PC-3 (cell line): ENCODE measurements at regions not wholly inside any gene's neighbourhood (a gene's known extent, or its start where the extent isn't known, plus 50 kb on each side); places are given as distances from the start of the nearest gene placed in this dataset.

Source experiments
- ATAC-seq: fragments of 200-7000 bp; cut with Tn5 transposase; 2 replicates; pipeline ENCODE4 v1.9.1; 2020; ENCODE audit warnings: mild to moderate bottlenecking, moderate library complexity
- BruUV-seq: library from RNA; stranded (reverse); fragments of 400-500 nt; replicated peaks from 2 replicates; lab custom pipeline; 2021; lab: Mats Ljungman, UMichigan
- CTCF ChIA-PET: fragments of 300-600 bp; sonication (Branson Sonifier 250); formaldehyde crosslinking; loops from one replicate; lab custom pipeline; 2022; ENCODE audit warnings: antibody characterized with exemption; lab: Charles Lee
- POLR2A ChIA-PET: fragments of 300-600 bp; sonication (Branson Sonifier 250); formaldehyde crosslinking; loops from one replicate; lab custom pipeline; 2022; ENCODE audit warnings: antibody characterized with exemption; ENCODE audit not compliant: unreplicated experiment; lab: Charles Lee
- DNase-seq: peaks from one replicate; pipeline ENCODE4 v3.0.0-alpha.2; 2015
- H2AFZ ChIP-seq: fragments of 300-600 bp; sonication (generic); 2 replicates; pipeline ENCODE4 v1.6.0; 2016; ENCODE audit warnings: antibody characterized with exemption, low read length
- H3F3A ChIP-seq: fragments of 300-600 bp; sonication (generic); one replicate; pipeline ENCODE4 v1.6.0; 2017; ENCODE audit warnings: antibody characterized with exemption, low read length, control low read depth, mild to moderate bottlenecking; ENCODE audit not compliant: unreplicated experiment
- H3K27ac ChIP-seq: fragments of 300-600 bp; sonication (generic); 2 replicates; pipeline ENCODE4 v1.5.1; 2016; ENCODE audit warnings: mild to moderate bottlenecking, low read length
- H3K27me3 ChIP-seq: fragments of 300-600 bp; sonication (generic); 2 replicates; pipeline ENCODE4 v1.6.1; 2016; ENCODE audit warnings: low read length, mixed read lengths
- H3K36me3 ChIP-seq: fragments of 300-600 bp; sonication (generic); 2 replicates; pipeline ENCODE4 v1.6.1; 2016; ENCODE audit warnings: low read depth, mixed run types, low read length, mixed read lengths
- H3K4me1 ChIP-seq: fragments of 300-600 bp; sonication (generic); 2 replicates; pipeline ENCODE4 v1.5.1; 2016; ENCODE audit warnings: low read length; ENCODE audit not compliant: insufficient read depth
- H3K4me2 ChIP-seq: fragments of 300-600 bp; sonication (generic); 2 replicates; pipeline ENCODE4 v1.6.0; 2016; ENCODE audit warnings: low read length
- H3K4me3 ChIP-seq: fragments of 300-600 bp; sonication (generic); 2 replicates; pipeline ENCODE4 v1.5.1; 2016; ENCODE audit warnings: mild to moderate bottlenecking, low read length, mixed read lengths
- H3K79me2 ChIP-seq: fragments of 300-600 bp; sonication (generic); 2 replicates; pipeline ENCODE4 v1.6.1; 2017; ENCODE audit warnings: low read length, mixed read lengths
- H3K9ac ChIP-seq: fragments of 300-600 bp; sonication (generic); 2 replicates; pipeline ENCODE4 v1.6.0; 2016; ENCODE audit warnings: mild to moderate bottlenecking, low read length
- H3K9me2 ChIP-seq: fragments of 300-600 bp; sonication (generic); replicated peaks from 2 replicates; pipeline ENCODE4 v1.6.1; 2016; ENCODE audit warnings: mixed run types, low read length, mixed read lengths
- H3K9me3 ChIP-seq: fragments of 300-600 bp; sonication (generic); 2 replicates; pipeline ENCODE4 v1.6.1; 2016; ENCODE audit warnings: low read length, mixed read lengths
- H4K20me1 ChIP-seq: fragments of 300-600 bp; sonication (generic); 2 replicates; pipeline ENCODE4 v1.6.1; 2016; ENCODE audit warnings: low read length, mixed read lengths
- EZH2 ChIP-seq: fragments of 300-600 bp; sonication (generic); IDR thresholded peaks from one replicate; pipeline ENCODE4 v1.6.1; 2017; ENCODE audit warnings: antibody characterized with exemption, mild to moderate bottlenecking, low read length; ENCODE audit not compliant: unreplicated experiment
- EZH2phosphoT487 ChIP-seq: fragments of 300-600 bp; sonication (generic); IDR thresholded peaks from 2 replicates; pipeline ENCODE4 v1.6.1; 2018; ENCODE audit warnings: mild to moderate bottlenecking, antibody characterized with exemption, low read length, borderline replicate concordance
- intact Hi-C: fragments of 100-400 bp; cut with micrococcal nuclease; formaldehyde crosslinking; loops from 2 replicates; pipeline ENCODE4 v1.9.0; 2023
- TF ChIP-seq, protein P1 (sequence below): fragments of 300-600 bp; sonication (generic); conservative IDR thresholded peaks from 2 replicates; pipeline ENCODE4 v1.5.1; 2017; ENCODE audit warnings: antibody characterized with exemption, low read depth, mild to moderate bottlenecking, low read length

GRCh38 chr3:103813955-103814354, 1379.1 kb downstream of the ZPLD1 start:
- POLR2A ChIA-PET = no interaction called here
- TF ChIP-seq EZH2 = no peak
- TF ChIP-seq, protein P1, sequence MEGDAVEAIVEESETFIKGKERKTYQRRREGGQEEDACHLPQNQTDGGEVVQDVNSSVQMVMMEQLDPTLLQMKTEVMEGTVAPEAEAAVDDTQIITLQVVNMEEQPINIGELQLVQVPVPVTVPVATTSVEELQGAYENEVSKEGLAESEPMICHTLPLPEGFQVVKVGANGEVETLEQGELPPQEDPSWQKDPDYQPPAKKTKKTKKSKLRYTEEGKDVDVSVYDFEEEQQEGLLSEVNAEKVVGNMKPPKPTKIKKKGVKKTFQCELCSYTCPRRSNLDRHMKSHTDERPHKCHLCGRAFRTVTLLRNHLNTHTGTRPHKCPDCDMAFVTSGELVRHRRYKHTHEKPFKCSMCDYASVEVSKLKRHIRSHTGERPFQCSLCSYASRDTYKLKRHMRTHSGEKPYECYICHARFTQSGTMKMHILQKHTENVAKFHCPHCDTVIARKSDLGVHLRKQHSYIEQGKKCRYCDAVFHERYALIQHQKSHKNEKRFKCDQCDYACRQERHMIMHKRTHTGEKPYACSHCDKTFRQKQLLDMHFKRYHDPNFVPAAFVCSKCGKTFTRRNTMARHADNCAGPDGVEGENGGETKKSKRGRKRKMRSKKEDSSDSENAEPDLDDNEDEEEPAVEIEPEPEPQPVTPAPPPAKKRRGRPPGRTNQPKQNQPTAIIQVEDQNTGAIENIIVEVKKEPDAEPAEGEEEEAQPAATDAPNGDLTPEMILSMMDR = no peak
- no peak for TF ChIP-seq EZH2phosphoT487
- H2AFZ ChIP-seq = no peak overlapping the region
- no peaks in the 10 kb centered on the region for H3K9me2 ChIP-seq
- H3K36me3 ChIP-seq = no peaks in the 10 kb centered on the region
- H3K27me3 ChIP-seq = peaks cover 8% of the 10 kb centered on the region
- no peak overlapping the region for H3K4me2 ChIP-seq
- H3K4me3 ChIP-seq = no peak overlapping the region
- intact Hi-C loops = no loop called here
- H3F3A ChIP-seq = no peaks in the 10 kb centered on the region
- ATAC-seq (no peak; the same call in 1 of the 2 replicates), DNase-seq (no peak)
- no peaks in the 10 kb centered on the region for H3K9me3 ChIP-seq
- BruUV-seq = no TSS peak
- CTCF ChIA-PET = interaction anchor here (0.6 kb wide), 1 partner anchor 19 kb away, joined by 3 read pairs; no protein-coding TSS in a partner anchor
- H3K27ac ChIP-seq = no peak overlapping the region
- H3K9ac ChIP-seq = no peak overlapping the region
- no peaks in the 10 kb centered on the region for H3K79me2 ChIP-seq
- H3K4me1 ChIP-seq = no peaks in the 10 kb centered on the region
- no peaks in the 10 kb centered on the region for H4K20me1 ChIP-seq

DNA sequence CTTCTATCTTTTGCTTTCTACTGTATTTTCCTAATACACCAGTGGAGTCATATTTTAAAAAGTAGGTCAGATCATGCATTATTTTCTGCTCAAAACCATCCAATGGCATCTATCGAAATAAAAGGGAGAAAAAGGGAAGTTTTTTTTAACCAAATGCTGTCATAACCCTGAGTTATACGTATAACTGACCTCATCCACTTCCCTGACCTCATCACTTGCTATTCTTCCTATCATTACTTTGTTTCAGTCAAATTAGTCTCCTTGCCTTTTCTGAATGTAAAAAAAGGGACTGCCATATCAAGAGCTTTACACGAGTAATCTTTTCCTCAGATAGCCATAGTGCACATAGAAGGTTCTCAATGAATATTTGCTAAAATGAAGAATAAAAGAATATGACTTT, 1383.6 kb downstream of the ZPLD1 start:
- intact Hi-C loops = no loop called here
- H3K4me1 ChIP-seq = no peaks in the 10 kb centered on the region
- TF ChIP-seq EZH2phosphoT487 (no peak), EZH2 (no peak)
- TF ChIP-seq, protein P1 = no peak
- H3K9me3 ChIP-seq = no peaks in the 10 kb centered on the region
- H3K36me3 ChIP-seq = no peaks in the 10 kb centered on the region
- H3K9me2 ChIP-seq = no peaks in the 10 kb centered on the region
- H4K20me1 ChIP-seq = no peaks in the 10 kb centered on the region
- ATAC-seq = no peak
- H3K27ac ChIP-seq = no peak overlapping the region
- no peaks in the 10 kb centered on the region for H3K79me2 ChIP-seq
- no peak overlapping the region for H3K4me3 ChIP-seq
- DNase-seq = no peak
- H2AFZ ChIP-seq = no peak overlapping the region
- H3K9ac ChIP-seq = no peak overlapping the region
- CTCF ChIA-PET = no interaction called here
- no peak overlapping the region for H3K4me2 ChIP-seq
- POLR2A ChIA-PET = no interaction called here
- no peaks in the 10 kb centered on the region for H3F3A ChIP-seq
- BruUV-seq = no TSS peak
- H3K27me3 ChIP-seq = peaks cover 8% of the 10 kb centered on the region

DNA sequence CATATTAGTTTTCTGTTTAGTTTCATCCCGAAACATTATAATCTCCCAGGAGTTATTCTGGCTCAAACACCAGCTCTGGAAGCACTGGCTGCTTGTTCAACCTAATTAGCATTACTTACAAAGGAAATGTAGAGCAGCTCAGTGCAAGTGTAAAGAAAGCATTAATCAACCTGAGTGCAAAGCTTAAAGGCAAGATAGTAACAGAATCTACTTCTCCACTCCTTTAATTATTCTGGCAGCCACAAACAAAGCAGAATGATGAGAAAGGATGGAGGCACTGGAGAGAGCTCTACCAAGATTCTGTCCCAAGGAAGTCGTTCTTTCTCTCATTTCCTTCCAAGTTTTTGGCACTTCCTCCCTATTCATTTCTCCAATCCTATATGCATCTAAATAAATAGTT, 1384.0 kb downstream of the ZPLD1 start:
- POLR2A ChIA-PET = no interaction called here
- Histone ChIP-seq H2AFZ (no peak overlapping the region), H3K9ac (no peak overlapping the region), H3K9me2 (no peaks in the 10 kb centered on the region), H3K27me3 (peaks cover 8% of the 10 kb centered on the region), H3K4me1 (no peaks in the 10 kb centered on the region), H3K27ac (no peak overlapping the region), H3K4me3 (no peak overlapping the region), H3K4me2 (no peak overlapping the region), H3K79me2 (no peaks in the 10 kb centered on the region), H4K20me1 (no peaks in the 10 kb centered on the region), H3K36me3 (no peaks in the 10 kb centered on the region), H3F3A (no peaks in the 10 kb centered on the region), H3K9me3 (no peaks in the 10 kb centered on the region)
- intact Hi-C loops = no loop called here
- TF ChIP-seq, protein P1 = no peak
- TF ChIP-seq EZH2 = no peak
- no peak for TF ChIP-seq EZH2phosphoT487
- CTCF ChIA-PET = no interaction called here
- no peak for ATAC-seq
- no TSS peak for BruUV-seq
- DNase-seq = no peak
